GM23338 (cell line): ENCODE measurements at regions not wholly inside any gene's neighbourhood (a gene's known extent, or its start where the extent isn't known, plus 50 kb on each side); places are given as distances from the start of the nearest gene placed in this dataset.

Source experiments
- ATAC-seq: fragments of 200-7000 bp; cut with Tn5 transposase; 3 replicates; pipeline ENCODE4 v1.9.1; 2020
- DNase-seq: peaks from one replicate; pipeline ENCODE4 v3.0.0-alpha.2; 2015; ENCODE audit warnings: low spot score
- H2AFZ ChIP-seq: fragments of 200-600 bp; sonication (generic); 2 replicates; pipeline ENCODE4 v1.8.0; 2016; ENCODE audit warnings: antibody characterized with exemption, mild to moderate bottlenecking, moderate library complexity
- H3F3A ChIP-seq: fragments of 200-600 bp; sonication (generic); replicated peaks from 2 replicates; pipeline ENCODE4 v1.8.0; 2017; ENCODE audit warnings: antibody characterized with exemption, mixed run types, low read depth
- H3K27ac ChIP-seq: fragments of 200-600 bp; sonication (generic); 2 replicates; pipeline ENCODE4 v1.6.1; 2016; ENCODE audit warnings: low read depth
- H3K27me3 ChIP-seq: fragments of 200-600 bp; sonication (generic); 2 replicates; pipeline ENCODE4 v1.8.0; 2016; ENCODE audit warnings: mild to moderate bottlenecking, mixed run types, moderate library complexity; ENCODE audit not compliant: insufficient read depth
- H3K36me3 ChIP-seq: fragments of 200-600 bp; sonication (generic); 2 replicates; pipeline ENCODE4 v1.8.0; 2016; ENCODE audit warnings: mild to moderate bottlenecking; ENCODE audit not compliant: insufficient read depth
- H3K4me1 ChIP-seq: fragments of 200-600 bp; sonication (generic); 2 replicates; pipeline ENCODE4 v1.8.0; 2016; ENCODE audit warnings: mild to moderate bottlenecking, moderate library complexity; ENCODE audit not compliant: insufficient read depth
- H3K4me2 ChIP-seq: fragments of 200-600 bp; sonication (generic); 2 replicates; pipeline ENCODE4 v1.7.1; 2017; ENCODE audit warnings: mixed run types
- H3K4me3 ChIP-seq: fragments of 200-600 bp; sonication (generic); 2 replicates; pipeline ENCODE4 v1.6.1; 2016; ENCODE audit warnings: mixed run types
- H3K79me2 ChIP-seq: fragments of 200-600 bp; sonication (generic); replicated peaks from 2 replicates; pipeline ENCODE4 v1.8.0; 2017; ENCODE audit warnings: mild to moderate bottlenecking; ENCODE audit not compliant: insufficient read depth
- H3K9me2 ChIP-seq: fragments of 200-600 bp; sonication (generic); 2 replicates; pipeline ENCODE4 v1.8.0; 2017; ENCODE audit not compliant: insufficient read depth
- H4K20me1 ChIP-seq: fragments of 200-600 bp; sonication (generic); replicated peaks from 2 replicates; pipeline ENCODE4 v1.8.0; 2017; ENCODE audit warnings: mild to moderate bottlenecking; ENCODE audit not compliant: insufficient read depth
- H3K27ac Mint-ChIP-seq: 2 replicates; pipeline ENCODE4 v1.8.0; 2020; ENCODE audit warnings: inconsistent platforms, mild to moderate bottlenecking, moderate library complexity, mixed read lengths
- H3K27me3 Mint-ChIP-seq: 3 replicates; pipeline ENCODE4 v1.8.0; 2022; ENCODE audit warnings: low read depth, mild to moderate bottlenecking, moderate library complexity, mixed read lengths, inconsistent platforms; ENCODE audit not compliant: insufficient read depth, poor library complexity
- H3K36me3 Mint-ChIP-seq: 3 replicates; pipeline ENCODE4 v1.8.0; 2021; ENCODE audit warnings: low read depth, mild to moderate bottlenecking, inconsistent platforms, moderate library complexity, mixed read lengths
- H3K4me1 Mint-ChIP-seq: 3 replicates; pipeline ENCODE4 v1.8.0; 2020; ENCODE audit warnings: mild to moderate bottlenecking, inconsistent platforms, mixed read lengths
- H3K4me3 Mint-ChIP-seq: 3 replicates; pipeline ENCODE4 v1.8.0; 2021; ENCODE audit warnings: moderate library complexity, mild to moderate bottlenecking, inconsistent platforms, mixed read lengths
- H3K9me3 Mint-ChIP-seq: 3 replicates; pipeline ENCODE4 v1.8.0; 2020; ENCODE audit warnings: moderate library complexity, mild to moderate bottlenecking, inconsistent platforms, mixed read lengths
- CREB1 ChIP-seq: fragments of 250-450 bp; sonication (Bioruptor Pico); IDR thresholded peaks from 2 replicates; pipeline ENCODE4 v1.5.0; 2020; ENCODE audit warnings: low read depth, mild to moderate bottlenecking, moderate library complexity
- CTCF ChIP-seq, 2 experiments: fragments of 200-600 bp in 1 of 2; sonication (generic) in 1 of 2; conservative IDR thresholded peaks; 2 replicates each; pipeline versions ENCODE4 v1.5.1 to v1.6.1; 2016 to 2017; ENCODE audit warnings: antibody characterized with exemption in 2 of 2, low read depth in 2 of 2, mild to moderate bottlenecking in 2 of 2, moderate library complexity in 1 of 2
- ETS1 ChIP-seq: IDR thresholded peaks from 2 replicates; pipeline ENCODE4 v1.6.1; 2016; ENCODE audit warnings: antibody characterized with exemption
- EZH2 ChIP-seq: fragments of 200-600 bp; sonication (generic); IDR thresholded peaks from one replicate; pipeline ENCODE4 v1.8.0; 2017; ENCODE audit warnings: antibody characterized with exemption, mild to moderate bottlenecking, low read depth; ENCODE audit not compliant: unreplicated experiment
- EZH2phosphoT487 ChIP-seq: fragments of 200-600 bp; sonication (generic); IDR thresholded peaks from one replicate; pipeline ENCODE4 v1.8.1; 2018; ENCODE audit warnings: antibody characterized with exemption; ENCODE audit not compliant: unreplicated experiment
- JUNB ChIP-seq: IDR thresholded peaks from one replicate; pipeline ENCODE4 v1.6.1; 2016; ENCODE audit warnings: antibody characterized with exemption; ENCODE audit not compliant: unreplicated experiment
- NANOG ChIP-seq: IDR thresholded peaks from 2 replicates; pipeline ENCODE4 v1.6.1; 2016; ENCODE audit warnings: antibody characterized with exemption, borderline replicate concordance
- POLR2AphosphoS5 ChIP-seq: IDR thresholded peaks from 2 replicates; pipeline ENCODE4 v1.6.1; 2016; ENCODE audit warnings: antibody characterized with exemption, low read depth
- REST ChIP-seq: IDR thresholded peaks from one replicate; pipeline ENCODE4 v1.6.1; 2018; ENCODE audit warnings: antibody characterized with exemption; ENCODE audit not compliant: unreplicated experiment
- STAT1 ChIP-seq: IDR thresholded peaks from one replicate; pipeline ENCODE4 v1.6.1; 2016; ENCODE audit warnings: antibody characterized with exemption; ENCODE audit not compliant: unreplicated experiment
- ZNF114 ChIP-seq: fragments of 250-450 bp; sonication (Bioruptor Pico); IDR thresholded peaks from 2 replicates; pipeline ENCODE4 v1.5.0; 2020; ENCODE audit warnings: mild to moderate bottlenecking, moderate library complexity
- ZNF331 ChIP-seq: fragments of 250-450 bp; sonication (Bioruptor Pico); IDR thresholded peaks from 2 replicates; pipeline ENCODE4 v1.5.0; 2020; ENCODE audit warnings: low read depth, mild to moderate bottlenecking, moderate library complexity
- ZNF462 ChIP-seq: fragments of 250-450 bp; sonication (Bioruptor Pico); IDR thresholded peaks from 2 replicates; pipeline ENCODE4 v1.5.0; 2020; ENCODE audit warnings: mild to moderate bottlenecking, moderate library complexity

- DNase-seq = no peak
- H3K36me3 ChIP-seq = no peaks in the 10 kb centered on the region
- H3K9me3 Mint-ChIP-seq = peaks cover 2% of the 10 kb centered on the region; the same call in 1 of the 3 replicates
- no peak overlapping the region for H3K27ac ChIP-seq
- H3K4me1 ChIP-seq = peaks cover 2% of the 10 kb centered on the region
- H3K27me3 ChIP-seq = no peaks in the 10 kb centered on the region
- H3K27ac Mint-ChIP-seq = no peak overlapping the region
- no peak overlapping the region for H3K4me2 ChIP-seq
- ATAC-seq = no peak
- H3K9me2 ChIP-seq = no peaks in the 10 kb centered on the region
- TF ChIP-seq EZH2 (no peak), REST (no peak), ZNF462 (CRISPR knock-in tag) (no peak), CTCF (conservative IDR thresholded peaks at IDR 0.05; ENCODE audit: low read depth in 2 of 2) (no peak), ZNF331 (CRISPR knock-in tag) (no peak), STAT1 (no peak), ZNF114 (CRISPR knock-in tag) (no peak), EZH2phosphoT487 (no peak), JUNB (no peak), POLR2AphosphoS5 (no peak), ETS1 (no peak), CREB1 (CRISPR knock-in tag) (no peak), NANOG (no peak)
- H3K79me2 ChIP-seq = no peaks in the 10 kb centered on the region
- H4K20me1 ChIP-seq = no peaks in the 10 kb centered on the region
- H3F3A ChIP-seq = no peaks in the 10 kb centered on the region
- peaks cover 4% of the 10 kb centered on the region for H3K27me3 Mint-ChIP-seq
- no peak overlapping the region for H2AFZ ChIP-seq
- H3K36me3 Mint-ChIP-seq = no peaks in the 10 kb centered on the region; the same call in 2 of the 3 replicates
- H3K4me3 Mint-ChIP-seq = no peak overlapping the region
- H3K4me1 Mint-ChIP-seq = peaks cover 2% of the 10 kb centered on the region
- no peak overlapping the region for H3K4me3 ChIP-seq
Observed at GRCh38 chr3:177746337-177746933, 549.2 kb upstream of the TBL1XR1 start.
